GM21423 (cell line): ENCODE measurements at regions not wholly inside any gene's neighbourhood (a gene's known extent, or its start where the extent isn't known, plus 50 kb on each side); places are given as distances from the start of the nearest gene placed in this dataset.

Source experiments
- ATAC-seq: cut with Tn5 transposase; IDR thresholded peaks from one replicate; pipeline ENCODE4 v1.9.1; 2021; ENCODE audit warnings: mild to moderate bottlenecking, moderate library complexity; ENCODE audit not compliant: unreplicated experiment

- ATAC-seq: no peak
Measured at GRCh38 chr11:27195837-27196202, 155.2 kb downstream of the BBOX1 start.

GRCh38 chr11:27194976-27195375 is 154.4 kb downstream of the BBOX1 start:
- no peak for ATAC-seq

DNA sequence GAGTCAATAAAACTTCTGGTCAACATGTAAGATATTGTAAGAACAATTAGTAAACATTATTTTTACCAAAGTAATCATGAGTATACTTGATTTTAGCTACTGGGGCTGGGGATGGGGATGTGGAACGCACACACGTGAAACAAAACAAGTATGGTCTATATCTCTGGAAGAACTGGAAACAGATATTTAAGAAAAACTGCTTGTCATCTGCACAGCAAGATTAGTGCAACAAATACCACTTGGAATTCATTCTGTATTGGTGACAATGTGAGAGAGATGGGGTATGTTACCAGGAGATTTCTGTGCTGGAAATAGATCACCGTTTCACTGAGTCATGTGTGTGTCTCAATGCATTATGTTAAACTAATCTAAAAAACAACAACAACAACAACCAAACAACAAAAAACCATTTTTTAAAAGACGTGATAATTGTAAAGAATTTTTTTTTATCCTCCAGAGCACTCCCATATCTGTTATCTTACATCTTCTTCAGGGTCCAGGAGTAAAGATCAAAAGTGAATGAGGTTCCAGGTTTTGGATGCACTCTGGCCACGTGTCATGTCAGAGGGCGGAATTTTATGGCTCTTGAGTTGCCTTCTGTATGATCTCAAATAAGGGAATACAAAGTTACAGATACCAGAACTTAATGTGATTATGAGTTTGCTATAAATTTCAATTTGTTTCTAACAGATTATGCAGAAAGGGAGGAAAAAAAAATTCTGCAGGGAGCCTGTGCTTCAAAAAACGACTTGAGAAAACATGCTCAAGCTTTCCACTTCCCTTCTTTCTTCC is 153.0 kb downstream of the BBOX1 start:
- ATAC-seq: no peak

GRCh38 chr11:27192184-27192583 is 151.6 kb downstream of the BBOX1 start:
- no peak for ATAC-seq

GRCh38 chr11:27191639-27192038 is 151.0 kb downstream of the BBOX1 start:
- ATAC-seq: no peak

- ATAC-seq: no peak
Measured at GRCh38 chr11:27188696-27189095, 148.1 kb downstream of the BBOX1 start.

DNA sequence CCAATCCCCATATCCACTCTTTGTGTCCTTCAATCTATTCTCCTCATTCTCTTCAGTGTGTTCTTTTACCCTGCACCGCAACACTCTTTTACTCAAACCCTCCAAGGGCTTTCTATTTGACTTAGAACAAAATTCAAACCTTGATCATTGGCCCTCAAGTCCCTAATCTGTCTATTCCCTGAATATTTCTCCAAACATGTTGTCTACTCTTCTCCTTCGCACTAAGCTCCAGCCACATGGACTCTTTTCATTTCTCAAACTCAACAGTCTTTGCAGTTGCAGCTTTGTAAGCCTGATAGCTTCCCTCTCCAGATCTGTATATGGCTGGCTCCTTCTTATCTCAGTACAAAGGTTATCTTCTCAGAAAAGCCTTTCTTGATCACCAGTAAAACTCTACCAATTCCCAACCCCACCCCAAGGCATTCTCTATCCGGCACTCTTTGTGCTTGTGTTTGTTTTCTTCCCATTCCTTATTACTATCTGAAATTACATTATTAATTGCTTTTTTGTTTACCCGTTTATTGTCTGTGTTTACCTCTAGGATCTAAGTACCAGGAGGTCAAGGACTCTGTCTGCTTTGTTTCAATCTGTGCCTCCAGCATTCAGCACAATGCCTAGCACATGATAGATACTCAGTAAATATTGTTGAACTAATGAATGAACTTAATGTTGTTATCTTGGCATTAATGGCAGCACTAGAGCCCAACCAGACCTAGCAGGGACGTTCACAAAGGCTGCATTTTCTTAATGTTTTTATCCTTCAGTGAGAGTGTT is 147.4 kb downstream of the BBOX1 start:
- no peak for ATAC-seq

GRCh38 chr11:27187075-27187847 is 146.6 kb downstream of the BBOX1 start:
- ATAC-seq: no peak

DNA sequence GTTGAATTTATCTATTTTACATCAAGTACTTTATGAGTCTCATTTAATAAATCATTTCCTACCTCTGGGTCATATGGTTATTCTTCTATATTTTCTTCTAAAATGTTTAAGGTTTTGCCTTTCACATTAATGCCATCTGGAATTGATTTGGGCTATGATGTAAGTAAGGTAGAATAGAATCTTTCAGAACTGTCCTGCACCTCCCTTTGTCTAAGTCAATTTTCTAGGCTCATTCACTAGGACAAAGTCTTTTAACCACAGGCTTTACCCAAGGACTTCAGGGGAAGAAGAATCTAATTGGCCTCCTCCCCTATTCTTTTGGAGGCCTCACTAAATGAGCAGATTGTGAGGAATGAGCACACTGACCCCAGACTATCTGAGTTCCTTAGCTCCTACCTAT is 146.0 kb downstream of the BBOX1 start:
- no peak for ATAC-seq

GRCh38 chr11:27184458-27185312 is 144.1 kb downstream of the BBOX1 start:
- ATAC-seq: no peak

DNA sequence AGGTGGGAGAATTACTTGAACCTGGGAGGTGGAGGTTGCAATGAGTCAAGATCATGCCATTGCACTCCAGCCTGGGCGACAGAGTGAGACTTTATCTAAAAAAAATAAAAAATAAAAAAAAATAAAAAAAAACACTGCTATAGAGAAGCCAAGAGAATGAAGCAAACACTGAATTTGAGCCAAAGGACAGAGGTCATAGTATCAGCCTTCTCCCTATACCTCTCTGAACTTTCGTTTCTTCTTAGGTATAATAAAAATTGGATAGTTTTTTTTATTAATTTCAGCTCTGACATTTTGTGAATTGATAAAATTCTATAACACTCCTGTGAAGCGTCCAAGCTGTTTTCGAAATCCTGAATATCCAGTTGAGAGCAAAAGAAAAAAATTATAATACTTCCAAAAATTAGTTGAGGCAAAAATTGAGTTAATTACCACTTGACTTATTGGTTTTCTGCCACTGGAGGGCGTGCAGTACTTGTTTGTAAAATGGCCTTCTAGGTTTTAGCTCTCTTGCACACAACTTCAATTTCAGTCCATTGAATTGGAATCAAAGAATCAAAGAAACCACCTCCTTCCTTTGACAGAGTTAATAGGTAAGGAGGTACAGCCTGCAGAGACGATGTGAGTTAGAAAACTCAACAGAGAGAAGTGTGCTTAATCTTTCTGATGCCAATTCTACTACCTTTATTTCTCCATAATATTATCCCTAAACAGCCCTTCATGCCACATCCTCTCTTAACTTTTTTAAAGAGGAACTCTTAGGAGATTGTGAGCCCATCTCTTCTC is 143.2 kb downstream of the BBOX1 start:
- ATAC-seq: no peak

DNA sequence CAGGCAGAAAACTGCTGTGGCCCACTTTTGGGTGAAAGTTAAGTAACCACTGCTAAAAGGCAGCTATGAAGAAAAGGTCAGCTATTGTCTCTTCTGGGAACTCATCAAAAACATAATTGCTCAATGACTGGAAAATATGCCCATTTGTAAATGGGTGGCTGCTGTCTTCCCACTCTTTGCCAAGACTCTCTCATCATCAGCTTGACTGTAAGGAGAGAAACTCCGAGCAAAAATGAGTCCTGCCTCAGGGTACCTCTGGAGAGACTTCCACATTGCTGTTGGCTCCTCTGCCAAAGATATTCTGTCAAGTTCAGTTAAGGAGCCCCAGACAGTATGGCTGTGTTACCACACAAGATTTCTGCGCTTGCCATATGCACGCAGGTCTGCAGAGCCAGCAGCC is 138.7 kb downstream of the BBOX1 start:
- ATAC-seq: no peak

GRCh38 chr11:27178859-27179258 is 138.2 kb downstream of the BBOX1 start:
- no peak for ATAC-seq
